ENCODE measurements at regions not wholly inside any gene's neighbourhood (a gene's known extent, or its start where the extent isn't known, plus 50 kb on each side); places are given as distances from the start of the nearest gene placed in this dataset.
"Not testable (repeated sequence)": the region's sequence is repeated elsewhere in the genome, so short reads cannot be mapped to it uniquely, and the experiment has no call there.

DNA sequence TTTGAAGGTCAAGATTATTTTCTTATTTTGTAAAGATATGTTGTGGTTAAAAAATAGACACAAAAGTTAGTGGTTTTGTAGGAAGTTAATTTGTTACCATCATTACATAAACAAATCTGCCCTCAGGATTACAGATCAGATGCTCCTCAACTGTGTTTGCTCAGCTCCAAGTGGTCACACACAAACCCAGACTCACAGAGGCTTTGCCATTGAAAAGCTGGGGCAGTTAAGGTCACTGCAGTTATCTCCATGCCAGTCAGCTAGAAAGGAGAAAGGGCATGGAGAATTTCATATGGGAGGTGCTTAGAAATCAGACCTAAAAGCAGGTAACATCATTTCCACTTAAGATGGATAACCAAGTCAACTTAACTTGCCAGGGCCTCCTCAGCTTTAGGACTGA is 825.7 kb upstream of the GBE1 start:
- no peak for DNase-seq

- DNase-seq: no peak
These were observed 825.0 kb upstream of the GBE1 start for GRCh38 chr3:82586414-82586813.

DNA sequence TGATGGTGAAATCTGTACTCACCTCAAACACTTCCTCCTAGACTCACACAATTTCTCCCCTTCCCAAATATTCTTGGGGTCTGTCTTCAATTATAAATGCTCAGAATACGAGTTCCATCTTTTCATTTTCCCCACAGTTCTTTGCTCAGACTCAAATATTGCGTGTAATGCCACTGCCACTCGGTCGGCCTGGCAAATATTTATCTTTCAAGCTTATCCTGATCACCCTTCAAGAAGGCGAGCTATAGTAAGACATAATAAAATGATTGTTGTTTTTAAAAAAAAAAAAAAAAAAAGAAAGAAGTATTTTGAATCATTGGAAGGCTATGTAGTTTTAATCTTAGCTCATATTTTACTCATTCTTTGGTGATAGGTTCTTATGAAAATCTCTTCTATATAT is 824.6 kb upstream of the GBE1 start:
- DNase-seq: not testable (repeated sequence)

- DNase-seq: not testable (repeated sequence)
These were observed 824.1 kb upstream of the GBE1 start for GRCh38 chr3:82585591-82585990.

GRCh38 chr3:82584861-82585260 is 823.4 kb upstream of the GBE1 start:
- not testable (repeated sequence) for DNase-seq

DNA sequence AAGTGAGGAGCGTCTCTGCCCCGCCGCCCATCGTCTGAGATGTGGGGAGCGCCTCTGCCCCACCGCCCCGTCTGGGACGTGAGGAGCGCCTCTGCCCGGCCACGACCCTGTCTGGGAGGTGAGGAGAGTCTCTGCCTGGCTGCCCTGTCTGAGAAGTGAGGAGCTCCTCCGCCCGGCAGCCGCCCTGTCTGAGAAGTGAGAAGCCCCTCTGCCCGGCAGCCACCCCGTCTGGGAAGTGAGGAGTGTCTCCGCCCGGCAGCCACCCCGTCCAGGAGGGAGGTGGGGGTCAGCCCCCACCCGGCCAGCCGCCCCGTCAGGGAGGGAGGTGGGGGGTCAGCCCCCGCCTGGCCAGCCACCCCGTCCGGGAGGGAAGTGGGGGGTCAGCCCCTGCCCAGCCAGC is 823.0 kb upstream of the GBE1 start:
- not testable (repeated sequence) for DNase-seq

DNA sequence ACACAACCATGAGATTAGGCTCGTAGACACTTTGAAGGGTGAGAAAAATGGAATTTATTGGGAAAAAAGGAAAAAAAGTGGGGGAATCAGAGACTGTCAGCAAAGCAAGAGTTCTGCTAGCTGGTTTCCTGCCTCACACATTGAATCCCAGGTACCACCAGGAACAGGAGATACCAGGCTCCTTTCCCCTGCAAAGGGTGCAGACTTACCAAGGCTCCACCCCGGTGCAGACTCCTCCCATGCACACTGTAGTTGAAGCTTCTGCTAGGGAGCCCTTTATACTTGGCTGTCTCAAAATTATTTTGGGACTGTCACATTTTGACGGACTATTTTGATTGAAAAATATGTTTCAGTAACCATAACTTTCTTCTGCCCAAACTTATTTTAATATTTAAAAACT is 819.9 kb upstream of the GBE1 start:
- DNase-seq: no peak

DNA sequence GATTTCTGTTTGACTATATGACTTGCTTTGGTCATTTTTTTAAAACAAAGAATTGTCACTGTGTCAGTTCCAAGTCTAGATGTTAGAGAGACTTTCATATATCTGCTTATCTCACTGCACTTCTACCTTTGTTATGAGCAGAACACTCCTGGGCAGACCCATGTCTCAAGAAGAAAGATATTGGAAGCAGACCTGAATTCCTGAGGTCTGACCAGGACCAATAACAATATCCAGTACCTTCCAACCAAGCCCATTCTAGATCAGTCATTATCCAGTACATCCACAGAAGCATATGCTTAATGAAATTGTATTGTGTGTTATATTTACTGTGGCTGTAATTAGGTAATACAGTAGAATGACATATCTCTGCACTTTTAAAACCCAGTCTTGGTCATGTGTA is 811.3 kb upstream of the GBE1 start:
- no peak for DNase-seq

- DNase-seq: no peak
These were observed 807.4 kb upstream of the GBE1 start for GRCh38 chr3:82568776-82569338.

- no peak for DNase-seq
These were observed 805.7 kb upstream of the GBE1 start for GRCh38 chr3:82567029-82567600.

DNA sequence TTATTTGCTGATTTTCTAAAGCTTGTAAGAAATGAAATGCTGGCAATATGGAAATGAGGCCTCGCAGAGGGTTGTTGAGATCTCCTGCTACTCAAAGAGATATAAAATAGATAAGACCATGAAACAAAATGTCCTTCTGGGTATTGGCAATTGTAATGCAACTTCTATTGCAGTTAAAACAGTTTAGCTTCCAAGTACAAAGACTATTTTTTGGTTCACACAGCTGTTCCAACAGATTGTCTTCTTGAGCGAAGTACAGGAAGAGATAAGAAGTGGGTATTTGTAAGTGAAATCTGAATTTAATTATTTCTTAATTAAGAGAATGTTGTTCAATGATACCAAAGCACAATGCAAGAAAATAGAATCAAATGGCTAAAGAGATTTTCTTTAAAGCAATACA is 801.5 kb upstream of the GBE1 start:
- DNase-seq: no peak

GRCh38 chr3:82561784-82562183 is 800.3 kb upstream of the GBE1 start:
- DNase-seq: no peak

DNA sequence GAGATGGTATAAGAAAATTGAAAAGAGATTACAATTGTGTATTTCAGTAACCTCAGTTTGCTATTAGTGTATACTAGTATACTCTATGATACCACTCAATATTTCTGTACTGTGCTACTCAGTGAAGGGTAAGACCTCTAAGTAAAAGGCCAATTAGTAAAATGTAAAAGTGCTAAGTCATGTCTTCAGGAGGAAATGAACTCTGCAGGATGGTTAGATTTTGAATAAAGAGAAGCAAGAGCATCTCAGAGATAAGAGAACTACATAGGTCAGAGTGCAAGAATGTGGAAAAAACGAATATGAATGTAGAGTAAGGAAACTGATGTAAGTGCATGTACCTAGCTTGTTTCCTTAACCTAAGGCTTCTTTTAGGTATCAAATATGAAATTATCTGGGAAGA is 796.6 kb upstream of the GBE1 start:
- DNase-seq: no peak

GRCh38 chr3:82556113-82556512 is 794.7 kb upstream of the GBE1 start:
- DNase-seq: no peak

DNA sequence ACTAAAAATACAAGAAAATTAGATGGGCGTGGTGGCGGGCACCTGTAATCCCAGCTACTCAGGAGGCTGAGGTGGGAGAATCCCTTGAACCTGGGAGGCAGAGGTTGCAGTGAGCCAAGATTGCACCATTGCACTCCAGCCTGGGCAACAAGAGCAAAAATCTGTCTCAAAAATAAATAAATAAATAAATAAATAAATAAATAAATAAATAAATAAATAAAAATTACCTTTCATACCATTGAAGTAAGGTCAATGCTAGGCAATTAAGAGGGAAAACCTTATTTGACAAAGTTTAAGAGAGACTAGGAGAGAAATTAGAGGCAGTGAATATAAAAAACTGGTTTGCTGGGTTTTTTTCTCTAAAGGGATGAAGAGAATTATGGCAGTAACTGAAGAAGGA is 781.1 kb upstream of the GBE1 start:
- not testable (repeated sequence) for DNase-seq

DNA sequence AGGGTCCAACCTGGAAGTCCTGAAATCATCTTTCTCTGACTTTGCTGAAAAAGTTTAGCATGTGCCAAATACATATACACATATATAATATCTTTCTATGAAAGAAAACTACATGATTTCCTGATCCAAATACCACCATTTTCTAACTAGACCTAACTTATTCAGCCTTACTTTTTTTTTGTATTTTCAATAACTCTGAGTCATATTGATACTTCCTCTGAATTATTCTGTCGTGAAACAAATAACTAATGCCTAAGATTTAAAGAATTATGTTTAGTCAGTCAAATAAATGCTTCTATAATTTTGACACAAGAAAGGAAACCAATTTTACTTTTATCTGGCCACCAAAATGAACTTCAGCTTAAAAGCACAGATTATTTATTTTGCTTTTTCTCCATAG is 760.2 kb upstream of the GBE1 start:
- DNase-seq: no peak

- DNase-seq: no peak
These were observed 759.4 kb upstream of the GBE1 start for GRCh38 chr3:82520846-82521245.

DNA sequence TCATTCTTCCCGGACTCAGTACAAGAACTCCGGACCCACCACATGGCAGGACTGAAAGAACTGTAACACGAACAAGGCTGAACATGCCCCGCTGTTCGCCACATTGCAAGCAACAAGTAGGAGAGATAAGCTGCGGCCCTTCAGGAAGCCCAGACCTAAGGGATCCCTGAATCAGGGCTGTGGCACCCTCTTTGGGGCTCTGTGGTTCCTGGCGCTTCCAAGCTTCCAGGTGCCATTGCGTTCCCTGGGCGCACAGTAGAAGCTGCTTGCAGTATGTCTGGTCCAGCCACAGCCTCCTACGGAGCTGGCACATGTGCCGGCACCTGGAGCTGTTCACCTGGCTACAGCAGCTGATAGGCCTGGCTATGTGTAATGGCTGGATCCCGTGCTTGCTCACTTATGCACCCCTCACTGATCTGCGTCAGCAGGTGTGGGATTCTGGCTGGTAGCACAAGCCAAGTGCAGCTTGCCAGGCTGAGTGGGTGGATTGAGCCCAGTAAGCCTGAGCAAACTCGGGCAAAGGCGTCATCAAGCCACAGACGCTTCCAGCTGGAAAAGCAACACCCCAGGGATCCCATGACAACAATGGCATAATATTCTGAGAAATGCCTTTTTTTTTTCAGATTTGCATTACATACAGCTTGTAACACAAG is 748.6 kb upstream of the GBE1 start:
- no peak for DNase-seq

- DNase-seq: no peak
These were observed 747.8 kb upstream of the GBE1 start for GRCh38 chr3:82509106-82509842.

GRCh38 chr3:82506204-82506603 is 744.8 kb upstream of the GBE1 start:
- DNase-seq: no peak

GRCh38 chr3:82505079-82505756 is 743.8 kb upstream of the GBE1 start:
- DNase-seq: no peak

GRCh38 chr3:82498186-82498585 is 736.7 kb upstream of the GBE1 start:
- DNase-seq: no peak

GRCh38 chr3:82496890-82497560 is 735.6 kb upstream of the GBE1 start:
- no peak for DNase-seq
